HG03108 (cell line): ENCODE measurements at regions not wholly inside any gene's neighbourhood (a gene's known extent, or its start where the extent isn't known, plus 50 kb on each side); places are given as distances from the start of the nearest gene placed in this dataset.
"Not testable (repeated sequence)": the region's sequence is repeated elsewhere in the genome, so short reads cannot be mapped to it uniquely, and the experiment has no call there.

Experiments used
- ATAC-seq: cut with Tn5 transposase; IDR thresholded peaks from one replicate; pipeline ENCODE4 v1.9.1; 2021; ENCODE audit warnings: moderate library complexity; ENCODE audit not compliant: unreplicated experiment

DNA sequence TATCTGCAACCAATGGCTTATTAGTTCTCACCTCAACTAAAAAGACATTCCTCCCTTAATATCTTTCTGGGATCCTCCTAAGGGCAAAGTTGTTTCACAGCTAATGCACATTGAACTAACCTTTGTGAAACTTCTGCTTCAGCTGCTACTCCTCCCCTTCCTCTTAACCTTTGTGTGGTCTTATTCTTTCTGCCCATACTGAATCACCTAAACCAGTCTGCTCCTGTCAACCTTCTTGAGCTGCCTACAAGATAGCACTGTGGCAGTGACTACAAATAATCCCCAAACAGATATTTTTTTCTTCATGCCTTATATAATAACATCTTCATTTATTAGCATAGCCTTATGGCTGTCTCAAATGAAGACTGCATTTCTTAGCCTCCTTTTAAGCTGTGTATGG lies 1077.4 kb upstream of the ATXN7L3B start:
- no peak for ATAC-seq

DNA sequence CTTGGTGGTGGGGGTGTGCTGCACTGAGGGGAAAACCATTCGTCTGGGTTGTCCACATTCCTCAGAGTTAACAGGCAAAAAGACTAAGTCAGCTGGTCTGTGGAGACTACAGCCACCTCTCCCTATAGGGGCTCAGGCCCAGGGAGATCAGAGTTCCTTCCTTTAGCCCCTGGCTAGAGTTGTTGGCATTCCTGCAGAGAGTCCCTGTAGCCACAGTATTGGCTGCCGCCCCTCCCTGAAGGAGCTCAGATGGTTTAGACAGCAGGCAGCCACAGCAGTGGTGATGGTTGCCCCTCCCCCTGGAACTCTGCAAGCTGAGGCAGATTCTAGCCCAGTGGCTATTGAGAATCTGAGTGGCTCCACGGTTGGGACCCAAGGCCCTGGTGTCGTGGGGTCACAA lies 1072.5 kb upstream of the ATXN7L3B start:
- no peak for ATAC-seq

GRCh38 chr12:73486256-73486655 lies 1051.4 kb upstream of the ATXN7L3B start:
- ATAC-seq: no peak

- no peak for ATAC-seq
These were observed 1031.0 kb upstream of the ATXN7L3B start for GRCh38 chr12:73506611-73507010.

GRCh38 chr12:73514672-73515071 lies 1023.0 kb upstream of the ATXN7L3B start:
- no peak for ATAC-seq

DNA sequence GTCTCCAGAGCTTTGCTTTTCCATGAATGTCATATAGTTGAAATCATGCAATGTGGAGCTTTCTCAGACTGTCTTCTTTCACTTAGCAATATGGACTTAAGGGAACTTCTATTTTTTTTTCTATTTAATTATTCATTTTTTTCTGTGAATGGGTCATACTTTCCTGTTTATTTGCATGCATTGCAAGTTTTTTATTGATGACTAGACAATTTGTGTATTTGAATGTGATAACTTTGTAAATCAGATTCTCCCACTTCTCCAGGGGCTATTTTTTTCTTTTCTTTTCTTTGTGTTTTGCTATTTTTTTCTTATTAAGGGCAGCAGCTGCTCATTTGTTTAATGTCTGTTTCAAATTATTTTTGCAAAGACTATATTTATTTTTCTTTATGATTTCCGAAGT lies 1019.8 kb upstream of the ATXN7L3B start:
- no peak for ATAC-seq

GRCh38 chr12:73529231-73529630 lies 1008.4 kb upstream of the ATXN7L3B start:
- no peak for ATAC-seq

- no peak for ATAC-seq
These were observed 1007.7 kb upstream of the ATXN7L3B start for GRCh38 chr12:73529954-73530353.

GRCh38 chr12:73531752-73532151 lies 1005.9 kb upstream of the ATXN7L3B start:
- no peak for ATAC-seq

DNA sequence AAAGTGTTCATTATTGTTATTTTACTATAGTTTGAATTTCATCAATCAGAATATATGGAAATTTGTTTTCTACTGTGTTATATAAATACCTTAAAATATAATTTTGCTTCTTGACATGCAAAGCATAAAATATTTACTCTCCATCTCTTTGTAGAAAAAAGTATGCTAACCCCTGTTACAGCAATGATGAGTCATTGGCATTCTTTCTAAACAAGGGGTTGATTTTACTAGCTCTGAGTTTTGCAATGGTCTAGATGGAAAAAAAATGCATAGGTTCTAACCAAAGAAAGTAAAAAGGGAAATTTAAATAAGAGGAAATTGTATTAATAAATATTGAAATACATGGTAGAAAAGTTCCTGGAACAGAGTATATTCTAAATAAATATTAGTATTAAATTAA lies 990.2 kb upstream of the ATXN7L3B start:
- ATAC-seq: no peak

- ATAC-seq: no peak
These were observed 952.5 kb upstream of the ATXN7L3B start for GRCh38 chr12:73585136-73585535.

- ATAC-seq: no peak
These were observed 948.4 kb upstream of the ATXN7L3B start for GRCh38 chr12:73589220-73589619.

- ATAC-seq: no peak
These were observed 939.0 kb upstream of the ATXN7L3B start for GRCh38 chr12:73598626-73599025.

GRCh38 chr12:73599268-73599667 lies 938.4 kb upstream of the ATXN7L3B start:
- ATAC-seq: no peak

- ATAC-seq: not testable (repeated sequence)
These were observed 931.7 kb upstream of the ATXN7L3B start for GRCh38 chr12:73605925-73606324.

DNA sequence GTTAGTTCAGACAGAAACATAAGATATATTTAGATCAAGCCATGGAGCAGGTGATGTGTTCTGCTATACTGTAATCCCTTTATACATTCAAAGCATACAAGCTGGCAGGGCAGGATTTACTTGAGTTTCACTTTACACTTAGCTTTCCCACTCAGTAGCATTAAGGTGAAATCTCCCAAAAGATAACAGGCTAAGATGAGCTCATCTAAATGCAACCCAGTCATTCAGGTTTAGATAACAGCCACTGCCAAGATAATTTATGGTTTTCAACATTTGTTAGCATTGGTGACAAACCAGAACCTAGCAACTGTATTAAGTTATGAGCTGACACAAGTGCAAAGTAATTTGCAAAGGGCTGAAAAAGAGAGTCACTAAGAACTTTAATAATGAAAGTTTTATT lies 925.1 kb upstream of the ATXN7L3B start:
- ATAC-seq: no peak

DNA sequence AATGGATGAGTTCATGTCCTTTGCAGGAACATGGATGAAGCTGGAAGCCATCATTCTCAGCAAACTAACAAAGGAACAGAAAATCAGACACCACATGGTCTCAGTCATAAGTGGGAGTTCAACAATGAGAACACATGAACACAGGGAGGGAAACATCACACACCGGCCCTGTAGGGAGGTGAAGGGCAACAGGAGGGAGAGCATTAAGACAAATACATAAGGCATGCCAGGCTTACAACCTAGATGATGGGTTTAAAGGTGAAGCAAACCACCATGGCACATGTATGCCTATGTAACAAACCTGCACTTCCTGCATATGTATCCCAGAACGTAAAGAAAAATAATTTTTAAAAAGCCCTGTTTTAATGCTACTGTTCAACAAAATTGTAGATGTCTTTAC lies 914.2 kb upstream of the ATXN7L3B start:
- ATAC-seq: no peak

GRCh38 chr12:73625226-73625625 lies 912.4 kb upstream of the ATXN7L3B start:
- ATAC-seq: no peak

- no peak for ATAC-seq
These were observed 908.5 kb upstream of the ATXN7L3B start for GRCh38 chr12:73629171-73629570.

GRCh38 chr12:73629893-73630831 lies 907.5 kb upstream of the ATXN7L3B start:
- ATAC-seq: no peak

DNA sequence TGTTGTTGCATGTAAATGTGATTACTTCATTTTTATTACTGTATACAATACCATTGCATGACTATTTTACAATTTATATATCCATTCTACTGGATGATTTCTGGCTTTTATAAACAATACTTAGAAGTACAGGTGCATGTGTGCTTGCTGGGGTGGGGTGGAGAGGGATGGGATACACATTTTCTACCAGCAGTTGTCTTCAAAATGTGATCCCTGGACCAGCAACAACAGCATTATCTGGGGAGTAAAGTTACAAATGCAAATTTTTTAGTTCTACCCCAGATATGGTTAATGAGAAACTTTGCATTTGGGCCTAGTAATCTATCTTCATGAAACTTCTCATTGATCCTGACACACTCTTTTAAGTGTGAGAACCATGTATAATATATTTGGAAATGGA lies 905.4 kb upstream of the ATXN7L3B start:
- no peak for ATAC-seq

DNA sequence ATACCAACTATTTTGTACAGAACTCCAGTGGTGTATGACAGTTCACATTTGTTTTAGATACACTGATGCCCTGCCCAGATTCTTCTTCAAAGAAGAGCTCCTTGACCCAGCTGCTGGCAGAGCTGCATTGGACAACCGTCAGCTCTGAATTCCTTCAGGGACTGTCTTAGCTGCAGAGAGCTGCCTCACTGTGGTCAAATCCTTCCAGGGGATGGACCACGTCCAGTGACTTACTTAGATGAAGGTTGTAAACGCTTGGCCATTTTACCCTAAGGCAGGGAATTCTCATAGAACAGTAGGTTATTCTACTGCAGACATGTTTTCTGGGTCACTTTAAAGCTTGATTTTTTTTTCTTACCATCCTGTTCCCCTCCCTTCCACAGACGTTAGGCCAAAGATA lies 905.0 kb upstream of the ATXN7L3B start:
- ATAC-seq: no peak

DNA sequence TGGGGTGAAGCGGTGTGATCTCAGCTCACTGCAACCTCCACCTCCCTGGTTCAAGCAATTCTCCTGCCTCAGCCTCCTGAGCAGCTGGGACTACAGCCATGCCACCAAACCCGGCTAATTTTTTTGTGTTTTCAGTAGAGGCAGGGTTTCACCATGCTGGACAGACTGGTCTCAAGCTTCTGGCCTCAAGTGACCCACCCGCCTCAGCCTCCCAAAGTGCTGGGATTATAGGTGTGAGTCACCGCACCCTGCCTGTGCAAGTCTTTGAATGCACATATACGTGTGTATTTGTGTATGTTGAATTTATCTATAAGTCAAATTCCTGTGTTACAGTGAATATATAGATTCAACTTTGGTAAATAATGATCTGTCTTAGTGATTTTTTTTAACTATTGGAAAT lies 898.2 kb upstream of the ATXN7L3B start:
- ATAC-seq: not testable (repeated sequence)
